Daoy (cell line): ENCODE measurements at regions not wholly inside any gene's neighbourhood (a gene's known extent, or its start where the extent isn't known, plus 50 kb on each side); places are given as distances from the start of the nearest gene placed in this dataset.

Source experiments
- DNase-seq: peaks from one replicate; pipeline ENCODE4 v3.0.0-alpha.2; 2015; ENCODE audit warnings: low read depth

- DNase-seq: no peak
Measured at GRCh38 chr14:101352567-101352966, 208.7 kb upstream of the DIO3 start.

- DNase-seq: no peak
Measured at GRCh38 chr14:101353422-101353821, 207.9 kb upstream of the DIO3 start.

GRCh38 chr14:101354726-101355125, 206.6 kb upstream of the DIO3 start:
- no peak for DNase-seq

- no peak for DNase-seq
Measured at GRCh38 chr14:101355284-101355683, 206.0 kb upstream of the DIO3 start.

- no peak for DNase-seq
Measured at GRCh38 chr14:101357038-101357437, 204.3 kb upstream of the DIO3 start.

- DNase-seq: no peak
Measured at GRCh38 chr14:101357559-101358319, 203.6 kb upstream of the DIO3 start.

GRCh38 chr14:101358320-101359125, 202.8 kb upstream of the DIO3 start:
- DNase-seq: no peak

- no peak for DNase-seq
Measured at GRCh38 chr14:101359221-101360053, 201.9 kb upstream of the DIO3 start.

- no peak for DNase-seq
Measured at GRCh38 chr14:101360054-101360911, 201.0 kb upstream of the DIO3 start.

- no peak for DNase-seq
Measured at GRCh38 chr14:101361044-101361443, 200.3 kb upstream of the DIO3 start.

- DNase-seq: no peak
Measured at GRCh38 chr14:101361451-101362433, 199.6 kb upstream of the DIO3 start.

GRCh38 chr14:101362529-101363260, 198.6 kb upstream of the DIO3 start:
- no peak for DNase-seq

- DNase-seq: no peak
Measured at GRCh38 chr14:101363261-101363555, 198.1 kb upstream of the DIO3 start.

- no peak for DNase-seq
Measured at GRCh38 chr14:101363880-101364391, 197.4 kb upstream of the DIO3 start.

GRCh38 chr14:101364503-101365328, 196.6 kb upstream of the DIO3 start:
- no peak for DNase-seq

- no peak for DNase-seq
Measured at GRCh38 chr14:101365329-101366158, 195.8 kb upstream of the DIO3 start.

- no peak for DNase-seq
Measured at GRCh38 chr14:101367421-101368261, 193.7 kb upstream of the DIO3 start.
